SK-N-SH (cell line): ENCODE measurements at regions not wholly inside any gene's neighbourhood (a gene's known extent, or its start where the extent isn't known, plus 50 kb on each side); places are given as distances from the start of the nearest gene placed in this dataset.

Source experiments
- CTCF ChIP-seq: fragments of 200-600 bp; sonication (generic); IDR thresholded peaks from 2 replicates; pipeline ENCODE4 v1.6.1; 2017; ENCODE audit warnings: antibody characterized with exemption, mild to moderate bottlenecking, moderate library complexity
- ELF1 ChIP-seq: IDR thresholded peaks from 2 replicates; pipeline ENCODE4 v1.4.0; 2012
- EZH2phosphoT487 ChIP-seq: fragments of 200-600 bp; sonication (generic); IDR thresholded peaks from 2 replicates; pipeline ENCODE4 v1.6.1; 2017; ENCODE audit warnings: low read depth, mixed run types, mild to moderate bottlenecking, antibody characterized with exemption, moderate library complexity, borderline replicate concordance
- MAX ChIP-seq: IDR thresholded peaks from 2 replicates; pipeline ENCODE4 v1.4.0; 2012; ENCODE audit warnings: low read depth

- no peak for TF ChIP-seq MAX
- no peak for TF ChIP-seq CTCF
- TF ChIP-seq ELF1, result no peak
- no peak for TF ChIP-seq EZH2phosphoT487
Observed at GRCh38 chr15:72861354-72861910, 77.9 kb upstream of the ADPGK start.
